Smooth muscle cell (in vitro differentiated cells): ENCODE measurements at regions not wholly inside any gene's neighbourhood (a gene's known extent, or its start where the extent isn't known, plus 50 kb on each side); places are given as distances from the start of the nearest gene placed in this dataset.

Experiments
- DNase-seq: peaks from one replicate; lab custom pipeline; 2025; ENCODE audit not compliant: unreplicated experiment; lab: John Stamatoyannopoulos, UW
- H2AFZ ChIP-seq: fragments of 200-600 bp; sonication (generic); 2 replicates; pipeline ENCODE4 v1.6.0; 2016; ENCODE audit warnings: antibody characterized with exemption, low read depth, mild to moderate bottlenecking
- H3F3A ChIP-seq: fragments of 200-600 bp; sonication (generic); 2 replicates; pipeline ENCODE4 v1.6.0; 2017; ENCODE audit warnings: antibody characterized with exemption, low read depth
- H3K27ac ChIP-seq: fragments of 200-600 bp; sonication (generic); 2 replicates; pipeline ENCODE4 v1.5.1; 2016; ENCODE audit warnings: low read depth, mild to moderate bottlenecking
- H3K27me3 ChIP-seq: fragments of 200-600 bp; sonication (generic); 2 replicates; pipeline ENCODE4 v1.6.1; 2016; ENCODE audit warnings: low read depth, mild to moderate bottlenecking
- H3K36me3 ChIP-seq: fragments of 200-600 bp; sonication (generic); 2 replicates; pipeline ENCODE4 v1.5.1; 2016; ENCODE audit warnings: low read depth
- H3K4me1 ChIP-seq: fragments of 200-600 bp; sonication (generic); 2 replicates; pipeline ENCODE4 v1.5.1; 2016; ENCODE audit warnings: low read depth
- H3K4me2 ChIP-seq: fragments of 200-600 bp; sonication (generic); 2 replicates; pipeline ENCODE4 v1.6.0; 2016; ENCODE audit warnings: mild to moderate bottlenecking
- H3K4me3 ChIP-seq: fragments of 200-600 bp; sonication (generic); 2 replicates; pipeline ENCODE4 v1.5.1; 2016; ENCODE audit warnings: mild to moderate bottlenecking
- H3K79me2 ChIP-seq: fragments of 200-600 bp; sonication (generic); 2 replicates; pipeline ENCODE4 v1.6.0; 2016; ENCODE audit warnings: low read depth, mild to moderate bottlenecking
- H3K9ac ChIP-seq: fragments of 200-600 bp; sonication (generic); 2 replicates; pipeline ENCODE4 v1.6.0; 2016; ENCODE audit warnings: low read depth
- H3K9me3 ChIP-seq: fragments of 200-600 bp; sonication (generic); replicated peaks from 2 replicates; pipeline ENCODE4 v1.5.1; 2016; ENCODE audit warnings: low read depth
- H4K20me1 ChIP-seq: fragments of 200-600 bp; sonication (generic); 2 replicates; pipeline ENCODE4 v1.6.0; 2016; ENCODE audit warnings: low read depth
- WGBS: methylation state at CpG from one replicate; pipeline ENCODE4 v1.1.7; 2016; ENCODE audit warnings: low lambda C conversion rate; 5-methylcytosine and 5-hydroxymethylcytosine counted together
- TF ChIP-seq, protein P1 (sequence below): fragments of 200-600 bp; sonication (generic); IDR thresholded peaks from 2 replicates; pipeline ENCODE4 v1.5.1; 2017; ENCODE audit warnings: borderline replicate concordance, mild to moderate bottlenecking, antibody characterized with exemption; ENCODE audit not compliant: insufficient read depth, poor library complexity, severe bottlenecking

DNA sequence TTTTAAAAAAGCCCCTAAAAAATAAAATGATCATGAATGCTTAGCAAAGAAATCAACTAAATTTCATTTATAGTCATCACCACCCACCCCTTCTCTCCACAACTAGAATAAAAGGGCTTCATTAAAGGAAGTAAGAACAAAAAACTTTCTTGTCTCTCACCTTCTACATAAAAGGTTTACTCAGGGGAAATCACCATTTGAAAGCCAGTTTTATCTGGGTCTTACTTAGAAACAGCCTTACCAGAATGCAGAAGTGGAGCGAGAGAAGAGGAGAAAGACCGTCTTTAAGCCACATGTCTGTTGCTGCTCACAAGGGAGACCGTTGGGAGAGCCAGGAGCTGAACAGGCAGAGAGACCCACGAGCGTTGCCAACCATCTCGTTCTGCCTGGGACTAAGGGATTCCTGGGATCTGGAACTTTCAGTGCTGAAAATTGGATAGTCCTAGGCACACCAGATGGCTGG, 350.1 kb upstream of the PROK2 start:
- TF ChIP-seq, protein P1, sequence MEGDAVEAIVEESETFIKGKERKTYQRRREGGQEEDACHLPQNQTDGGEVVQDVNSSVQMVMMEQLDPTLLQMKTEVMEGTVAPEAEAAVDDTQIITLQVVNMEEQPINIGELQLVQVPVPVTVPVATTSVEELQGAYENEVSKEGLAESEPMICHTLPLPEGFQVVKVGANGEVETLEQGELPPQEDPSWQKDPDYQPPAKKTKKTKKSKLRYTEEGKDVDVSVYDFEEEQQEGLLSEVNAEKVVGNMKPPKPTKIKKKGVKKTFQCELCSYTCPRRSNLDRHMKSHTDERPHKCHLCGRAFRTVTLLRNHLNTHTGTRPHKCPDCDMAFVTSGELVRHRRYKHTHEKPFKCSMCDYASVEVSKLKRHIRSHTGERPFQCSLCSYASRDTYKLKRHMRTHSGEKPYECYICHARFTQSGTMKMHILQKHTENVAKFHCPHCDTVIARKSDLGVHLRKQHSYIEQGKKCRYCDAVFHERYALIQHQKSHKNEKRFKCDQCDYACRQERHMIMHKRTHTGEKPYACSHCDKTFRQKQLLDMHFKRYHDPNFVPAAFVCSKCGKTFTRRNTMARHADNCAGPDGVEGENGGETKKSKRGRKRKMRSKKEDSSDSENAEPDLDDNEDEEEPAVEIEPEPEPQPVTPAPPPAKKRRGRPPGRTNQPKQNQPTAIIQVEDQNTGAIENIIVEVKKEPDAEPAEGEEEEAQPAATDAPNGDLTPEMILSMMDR, result no peak
- no peaks in the 10 kb centered on the region for H3K79me2 ChIP-seq
- H3K4me2 ChIP-seq, result no peak overlapping the region
- no peaks in the 10 kb centered on the region for H3K36me3 ChIP-seq
- H3K27me3 ChIP-seq, result peaks cover 14% of the 10 kb centered on the region
- no peak overlapping the region for H3K4me3 ChIP-seq
- no peaks in the 10 kb centered on the region for H3F3A ChIP-seq
- H3K27ac ChIP-seq, result no peak overlapping the region
- no peaks in the 10 kb centered on the region for H3K4me1 ChIP-seq
- H4K20me1 ChIP-seq, result no peaks in the 10 kb centered on the region
- no peaks in the 10 kb centered on the region for H3K9me3 ChIP-seq
- no peak overlapping the region for H2AFZ ChIP-seq
- WGBS, result 85% methylated on average over 6 of the region's 6 CpGs
- H3K9ac ChIP-seq, result no peak overlapping the region
- DNase-seq, result no peak

DNA sequence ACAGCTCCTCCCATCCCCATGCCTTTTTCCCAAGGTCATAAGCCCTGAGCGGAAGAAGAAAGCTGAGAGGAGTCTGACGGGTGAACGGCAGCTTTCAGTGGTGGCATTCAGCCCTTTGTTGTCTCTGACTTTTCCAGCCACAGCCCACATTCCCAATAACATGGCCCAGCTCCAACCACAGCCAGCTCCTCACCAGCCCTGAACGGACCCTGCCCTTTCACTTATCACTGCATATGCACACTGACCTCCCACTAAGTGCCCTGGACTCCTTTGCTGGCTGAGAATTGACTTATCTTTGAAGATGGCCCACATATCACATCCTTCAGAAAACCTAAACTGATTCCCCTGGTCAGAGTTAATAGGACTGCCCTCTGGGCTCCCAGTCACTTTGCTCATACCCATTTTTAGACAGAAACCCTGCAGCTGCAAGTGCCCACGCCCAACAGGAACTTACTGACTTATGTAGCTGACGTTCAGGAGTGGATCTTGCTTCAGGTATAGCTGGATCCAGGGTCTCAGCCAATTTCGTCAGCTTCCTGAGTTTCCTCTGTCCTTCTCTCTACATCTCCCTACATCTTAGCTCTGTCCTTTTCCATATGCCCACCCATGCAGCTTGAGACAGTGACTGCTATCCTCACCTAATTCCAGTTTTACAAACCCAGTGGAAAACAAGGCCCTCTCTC, 348.5 kb upstream of the PROK2 start:
- Histone ChIP-seq H3K27me3 (peaks cover 14% of the 10 kb centered on the region), H3K36me3 (no peaks in the 10 kb centered on the region), H3K27ac (no peak overlapping the region), H3K79me2 (no peaks in the 10 kb centered on the region), H3K4me3 (no peak overlapping the region), H3K9ac (no peak overlapping the region), H3K4me1 (no peaks in the 10 kb centered on the region), H3F3A (no peaks in the 10 kb centered on the region), H3K4me2 (no peak overlapping the region), H3K9me3 (no peaks in the 10 kb centered on the region), H2AFZ (no peak overlapping the region), H4K20me1 (no peaks in the 10 kb centered on the region)
- TF ChIP-seq, protein P1, result no peak
- DNase-seq, result no peak
- 88% methylated on average over 7 of the region's 7 CpGs for WGBS

DNA sequence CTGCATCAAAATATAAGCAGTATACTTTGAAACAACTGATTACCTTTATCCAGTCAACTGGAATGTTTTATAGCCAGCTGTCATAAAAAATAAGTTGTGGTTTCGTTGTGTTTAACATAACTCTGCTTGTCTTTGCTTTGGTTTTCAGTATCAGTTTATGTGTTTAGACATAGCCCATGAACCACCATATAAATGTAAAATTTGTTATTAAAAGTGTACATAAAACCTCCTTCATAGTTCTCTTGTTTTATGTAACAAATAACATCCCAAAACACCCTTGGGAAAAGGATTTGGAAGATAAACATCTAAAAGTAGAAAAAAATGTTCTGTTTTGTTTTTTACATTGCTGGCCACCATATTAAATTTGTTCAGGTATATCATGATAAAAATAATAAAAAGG, 347.0 kb upstream of the PROK2 start:
- H3K27me3 ChIP-seq, result peaks cover 14% of the 10 kb centered on the region
- no peak overlapping the region for H3K4me2 ChIP-seq
- TF ChIP-seq, protein P1, result no peak
- H2AFZ ChIP-seq, result no peak overlapping the region
- H3K27ac ChIP-seq, result no peak overlapping the region
- H3F3A ChIP-seq, result no peaks in the 10 kb centered on the region
- no peaks in the 10 kb centered on the region for H3K79me2 ChIP-seq
- no peaks in the 10 kb centered on the region for H3K9me3 ChIP-seq
- no peak overlapping the region for H3K9ac ChIP-seq
- DNase-seq, result no peak
- WGBS, result 74% methylated on average over 1 of the region's 1 CpG
- no peaks in the 10 kb centered on the region for H3K36me3 ChIP-seq
- no peak overlapping the region for H3K4me3 ChIP-seq
- no peaks in the 10 kb centered on the region for H4K20me1 ChIP-seq
- no peaks in the 10 kb centered on the region for H3K4me1 ChIP-seq

DNA sequence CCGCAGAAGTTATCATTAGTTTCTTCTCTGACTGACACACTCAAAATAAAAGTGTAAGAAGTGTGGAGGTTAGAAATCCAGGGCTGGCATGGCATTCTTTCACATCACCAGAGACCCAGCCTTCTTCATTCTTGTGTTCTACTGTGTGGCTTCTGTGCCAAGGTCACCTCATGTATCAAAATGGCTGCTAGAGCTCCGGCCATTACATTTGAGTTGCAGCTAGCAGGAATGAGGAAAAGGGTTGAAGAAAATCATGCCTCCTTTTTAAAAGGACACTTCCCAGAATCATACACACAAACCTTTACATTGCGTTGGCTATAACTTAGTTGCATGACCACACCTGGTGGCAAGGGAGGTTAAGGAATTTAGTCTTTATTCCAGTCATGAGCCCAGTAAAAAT, 345.6 kb upstream of the PROK2 start:
- WGBS, result 98% methylated on average over 3 of the region's 3 CpGs
- Histone ChIP-seq H3K79me2 (no peaks in the 10 kb centered on the region), H3K27ac (no peak overlapping the region), H3K36me3 (no peaks in the 10 kb centered on the region), H3K9me3 (no peaks in the 10 kb centered on the region), H3K4me3 (no peak overlapping the region), H3K9ac (no peak overlapping the region), H2AFZ (no peak overlapping the region), H3K27me3 (peaks cover 7% of the 10 kb centered on the region), H3F3A (no peaks in the 10 kb centered on the region), H4K20me1 (no peaks in the 10 kb centered on the region), H3K4me2 (no peak overlapping the region), H3K4me1 (no peaks in the 10 kb centered on the region)
- no peak for DNase-seq
- TF ChIP-seq, protein P1, result no peak
